NB4 (cell line): ENCODE measurements at regions not wholly inside any gene's neighbourhood (a gene's known extent, or its start where the extent isn't known, plus 50 kb on each side); places are given as distances from the start of the nearest gene placed in this dataset.

Experiments
- CTCF ChIP-seq: IDR thresholded peaks from one replicate; pipeline ENCODE4 v1.5.1; 2012; ENCODE audit warnings: low read depth, low read length
- POLR2A ChIP-seq: IDR thresholded peaks from 2 replicates; pipeline ENCODE4 v1.6.1; 2011; ENCODE audit warnings: mild to moderate bottlenecking; ENCODE audit not compliant: insufficient read length; ENCODE audit errors: extremely low read depth

- TF ChIP-seq POLR2A (no peak), CTCF (no peak)
Observed at GRCh38 chr19:30686826-30687566, 314.8 kb downstream of the ZNF536 start.
